ENCODE measurements at regions not wholly inside any gene's neighbourhood (a gene's known extent, or its start where the extent isn't known, plus 50 kb on each side); places are given as distances from the start of the nearest gene placed in this dataset.

DNA sequence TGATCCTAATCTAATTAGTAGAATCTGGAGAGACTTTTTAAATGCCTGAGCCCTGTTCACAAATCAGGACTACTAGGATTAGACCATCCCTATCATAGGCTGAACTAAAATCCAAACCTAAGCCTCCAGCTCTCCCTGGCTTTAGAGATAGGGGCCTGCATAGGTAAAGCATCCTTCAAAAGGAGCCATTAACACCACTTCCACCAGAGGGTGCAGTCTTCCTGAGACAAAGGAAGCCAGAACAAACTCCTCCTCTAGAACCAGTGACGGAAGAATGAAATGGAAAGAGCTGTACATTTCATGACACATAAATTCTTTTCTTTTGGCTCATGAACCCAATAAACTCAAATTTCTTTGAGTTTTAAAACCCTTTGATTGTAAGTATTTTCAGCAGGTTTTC is 291.2 kb upstream of the ADGRB3 start:
- TF ChIP-seq CTCF (IDR thresholded peaks at IDR 0.05; ENCODE audit: poor library complexity) (peak; percentile 45), EZH2 (IDR thresholded peaks at IDR 0.05; ENCODE audit: borderline replicate concordance) (no peak)

Data from hepatocyte (in vitro differentiated cells).